ENCODE measurements at regions not wholly inside any gene's neighbourhood (a gene's known extent, or its start where the extent isn't known, plus 50 kb on each side); places are given as distances from the start of the nearest gene placed in this dataset.

GRCh38 chr7:46525876-46526275 is 604.8 kb upstream of the IGFBP3 start (continued):
- no peak for TF ChIP-seq ZNF532 (CRISPR knock-in tag; IDR thresholded peaks at IDR 0.05; ENCODE audit: borderline replicate concordance)
- TF ChIP-seq ZNF263 (CRISPR knock-in tag; IDR thresholded peaks at IDR 0.05; ENCODE audit: low read depth) = no peak

- POLR2A ChIA-PET = no interaction called here
- no peak for ATAC-seq
- H3K4me3 Mint-ChIP-seq = no peak overlapping the region
- no peak for DNase-seq (ENCODE audit: low spot score)
- CTCF ChIA-PET = no interaction called here
- no peaks in the 10 kb centered on the region for H3K4me1 Mint-ChIP-seq
- H3K27me3 Mint-ChIP-seq (ENCODE audit: low read depth) = peaks cover 12% of the 10 kb centered on the region
- no peak overlapping the region for H3K27ac Mint-ChIP-seq
- H3K36me3 Mint-ChIP-seq = peaks cover 19% of the 10 kb centered on the region; the same call in 1 of the 2 replicates
- H3K9me3 Mint-ChIP-seq = peaks cover 31% of the 10 kb centered on the region
- no peak for TF ChIP-seq E2F4 (CRISPR knock-in tag; IDR thresholded peaks at IDR 0.05; ENCODE audit: borderline replicate concordance, low read depth)
- TF ChIP-seq NR2C2 (CRISPR knock-in tag; IDR thresholded peaks at IDR 0.05) = no peak
- TF ChIP-seq GRHL2 (CRISPR knock-in tag; IDR thresholded peaks at IDR 0.05; ENCODE audit: insufficient replicate concordance, severe bottlenecking) = no peak
- TF ChIP-seq MAX (CRISPR knock-in tag; IDR thresholded peaks at IDR 0.05) = no peak
- TF ChIP-seq GABPB1 (CRISPR knock-in tag; IDR thresholded peaks at IDR 0.05) = no peak
- TF ChIP-seq ZNF425 (CRISPR knock-in tag; conservative IDR thresholded peaks at IDR 0.05) = no peak
- no peak for TF ChIP-seq OVOL2 (CRISPR knock-in tag; IDR thresholded peaks at IDR 0.05; ENCODE audit: borderline replicate concordance)
- no peak for TF ChIP-seq ZBTB21 (CRISPR knock-in tag; IDR thresholded peaks at IDR 0.05; ENCODE audit: borderline replicate concordance)
- no peak for TF ChIP-seq USF1 (CRISPR knock-in tag; IDR thresholded peaks at IDR 0.05)
- TF ChIP-seq ZNF532 (CRISPR knock-in tag; IDR thresholded peaks at IDR 0.05; ENCODE audit: borderline replicate concordance) = no peak
- no peak for TF ChIP-seq ESRRA (CRISPR knock-in tag; IDR thresholded peaks at IDR 0.05; ENCODE audit: borderline replicate concordance)
- TF ChIP-seq E2F5 (CRISPR knock-in tag; IDR thresholded peaks at IDR 0.05) = no peak
- no peak for TF ChIP-seq ZMAT4 (CRISPR knock-in tag; IDR thresholded peaks at IDR 0.05)
- no peak for TF ChIP-seq TEAD1 (CRISPR knock-in tag; IDR thresholded peaks at IDR 0.05)
- no peak for TF ChIP-seq NR3C1 (CRISPR knock-in tag; conservative IDR thresholded peaks at IDR 0.05; ENCODE audit: low read depth)
- TF ChIP-seq ZNF396 (CRISPR knock-in tag; IDR thresholded peaks at IDR 0.05; ENCODE audit: borderline replicate concordance) = no peak
- no peak for TF ChIP-seq JUN (CRISPR knock-in tag; IDR thresholded peaks at IDR 0.05)
- TF ChIP-seq RELA (CRISPR knock-in tag; IDR thresholded peaks at IDR 0.05; ENCODE audit: borderline replicate concordance) = no peak
- no peak for TF ChIP-seq PREB (CRISPR knock-in tag; IDR thresholded peaks at IDR 0.05; ENCODE audit: borderline replicate concordance)
Observed at GRCh38 chr7:46524350-46524749, 603.3 kb upstream of the IGFBP3 start.
